C4-2B (cell line): ENCODE measurements at regions not wholly inside any gene's neighbourhood (a gene's known extent, or its start where the extent isn't known, plus 50 kb on each side); places are given as distances from the start of the nearest gene placed in this dataset.

Experiments
- H3K27ac ChIP-seq: fragments of 450-650 bp; 2 replicates; pipeline ENCODE4 v1.5.1; 2017
- ZFX ChIP-seq: fragments of 450-650 bp; IDR thresholded peaks from 2 replicates; pipeline ENCODE4 v1.6.1; 2017
- TF ChIP-seq, protein P1 (sequence below): fragments of 450-650 bp; conservative IDR thresholded peaks from 2 replicates; pipeline ENCODE4 v1.5.1; 2017; ENCODE audit warnings: mild to moderate bottlenecking

DNA sequence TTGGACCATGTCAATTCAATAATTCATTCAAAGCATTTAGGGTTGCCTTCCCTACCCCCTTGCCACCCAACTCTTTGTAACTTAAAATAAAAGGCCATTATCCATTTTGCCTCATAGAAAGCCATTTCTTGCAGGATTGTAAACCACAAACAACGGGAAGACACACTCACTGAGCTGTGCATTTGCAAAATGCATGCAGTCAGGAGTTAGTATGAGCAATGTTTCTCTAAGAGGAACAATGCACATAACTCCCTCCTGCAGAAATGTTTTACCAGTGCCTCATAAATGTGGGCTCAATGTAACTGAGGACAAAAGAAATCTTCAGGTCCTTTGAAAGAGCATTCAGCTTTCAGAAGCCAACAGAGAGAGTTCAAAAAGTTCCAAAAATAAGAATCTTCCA, 98.5 kb upstream of the ABCA1 start:
- H3K27ac ChIP-seq, result no peak overlapping the region
- TF ChIP-seq ZFX, result no peak
- TF ChIP-seq, protein P1, sequence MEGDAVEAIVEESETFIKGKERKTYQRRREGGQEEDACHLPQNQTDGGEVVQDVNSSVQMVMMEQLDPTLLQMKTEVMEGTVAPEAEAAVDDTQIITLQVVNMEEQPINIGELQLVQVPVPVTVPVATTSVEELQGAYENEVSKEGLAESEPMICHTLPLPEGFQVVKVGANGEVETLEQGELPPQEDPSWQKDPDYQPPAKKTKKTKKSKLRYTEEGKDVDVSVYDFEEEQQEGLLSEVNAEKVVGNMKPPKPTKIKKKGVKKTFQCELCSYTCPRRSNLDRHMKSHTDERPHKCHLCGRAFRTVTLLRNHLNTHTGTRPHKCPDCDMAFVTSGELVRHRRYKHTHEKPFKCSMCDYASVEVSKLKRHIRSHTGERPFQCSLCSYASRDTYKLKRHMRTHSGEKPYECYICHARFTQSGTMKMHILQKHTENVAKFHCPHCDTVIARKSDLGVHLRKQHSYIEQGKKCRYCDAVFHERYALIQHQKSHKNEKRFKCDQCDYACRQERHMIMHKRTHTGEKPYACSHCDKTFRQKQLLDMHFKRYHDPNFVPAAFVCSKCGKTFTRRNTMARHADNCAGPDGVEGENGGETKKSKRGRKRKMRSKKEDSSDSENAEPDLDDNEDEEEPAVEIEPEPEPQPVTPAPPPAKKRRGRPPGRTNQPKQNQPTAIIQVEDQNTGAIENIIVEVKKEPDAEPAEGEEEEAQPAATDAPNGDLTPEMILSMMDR, result no peak

DNA sequence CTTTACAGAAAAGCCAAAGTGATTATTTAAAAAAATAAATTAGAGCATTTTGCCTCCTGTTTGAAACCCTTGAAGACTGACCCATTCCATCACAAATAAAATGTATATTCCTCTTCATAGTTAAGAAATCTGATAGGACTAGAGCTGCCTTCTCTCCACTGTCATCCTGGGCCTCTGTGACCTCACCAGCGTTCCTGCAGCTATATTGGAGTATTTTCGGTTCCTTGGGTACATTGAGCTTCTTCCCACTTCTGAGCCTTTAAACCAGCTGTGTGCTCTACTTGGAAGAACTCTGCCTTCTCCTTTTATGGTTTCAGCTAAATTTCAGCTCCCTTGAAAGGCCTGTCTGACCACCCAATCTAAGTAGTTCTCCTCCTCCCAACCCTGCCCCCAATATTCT, 99.1 kb upstream of the ABCA1 start:
- H3K27ac ChIP-seq, result no peak overlapping the region
- TF ChIP-seq, protein P1, result no peak
- TF ChIP-seq ZFX, result no peak

DNA sequence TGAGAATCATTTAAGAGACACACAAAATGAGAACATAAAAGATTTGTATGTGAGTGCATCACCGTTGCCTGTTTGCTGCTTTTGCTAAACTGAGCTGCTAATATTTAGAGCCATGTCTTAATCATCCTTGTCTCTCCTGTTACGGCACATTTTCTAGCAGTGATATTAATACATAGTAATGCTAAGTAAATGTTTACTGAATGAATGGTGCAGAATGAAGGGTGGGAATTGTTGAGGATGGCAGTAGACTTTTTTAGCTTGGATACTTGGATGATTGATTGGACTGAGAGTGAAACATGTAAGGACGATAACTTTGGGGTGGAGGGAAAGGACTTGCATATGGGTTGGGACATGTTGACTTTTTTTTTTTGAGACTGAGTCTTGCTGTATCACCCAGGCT, 102.3 kb upstream of the ABCA1 start:
- no peak overlapping the region for H3K27ac ChIP-seq
- TF ChIP-seq, protein P1, result no peak
- TF ChIP-seq ZFX, result no peak

DNA sequence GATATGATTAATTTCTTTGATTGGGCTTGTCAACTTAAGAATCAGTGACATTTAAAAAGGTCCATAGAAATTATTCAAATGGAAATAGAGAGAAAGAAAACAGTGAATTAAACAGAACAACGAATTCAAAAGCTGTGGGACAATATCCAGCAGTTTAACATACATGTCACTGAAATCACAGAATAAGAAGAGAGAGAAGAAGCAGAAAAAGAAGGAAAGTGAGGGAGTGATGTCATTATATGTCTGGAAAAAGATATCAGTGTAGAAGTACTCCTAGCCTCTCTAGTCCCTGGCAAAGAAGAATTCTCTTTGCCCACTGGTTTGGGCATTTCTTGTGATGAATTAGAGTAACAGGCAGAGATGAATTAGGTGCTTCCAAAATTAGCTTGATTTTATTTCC, 109.2 kb upstream of the ABCA1 start:
- no peak overlapping the region for H3K27ac ChIP-seq
- TF ChIP-seq ZFX, result no peak
- TF ChIP-seq, protein P1, result no peak

DNA sequence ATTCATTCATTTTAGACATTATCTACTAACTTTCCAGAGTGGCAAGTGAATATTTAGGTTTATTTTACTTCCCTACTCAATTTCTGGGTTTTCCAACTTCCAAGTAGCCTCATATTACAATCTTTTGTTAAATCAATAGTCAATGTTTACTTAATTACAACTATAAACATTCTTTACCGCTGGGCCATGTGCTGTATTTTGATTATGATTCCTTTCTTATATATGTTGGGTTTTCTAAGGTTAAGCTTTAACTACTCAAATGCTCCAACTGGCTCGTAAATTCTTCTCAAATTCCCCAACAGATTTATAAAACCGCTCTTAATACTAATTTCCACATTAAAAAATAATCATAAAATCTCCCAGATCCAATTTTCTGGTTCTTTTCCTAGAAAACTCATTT, 110.1 kb upstream of the ABCA1 start:
- H3K27ac ChIP-seq, result no peak overlapping the region
- TF ChIP-seq, protein P1, result no peak
- no peak for TF ChIP-seq ZFX

DNA sequence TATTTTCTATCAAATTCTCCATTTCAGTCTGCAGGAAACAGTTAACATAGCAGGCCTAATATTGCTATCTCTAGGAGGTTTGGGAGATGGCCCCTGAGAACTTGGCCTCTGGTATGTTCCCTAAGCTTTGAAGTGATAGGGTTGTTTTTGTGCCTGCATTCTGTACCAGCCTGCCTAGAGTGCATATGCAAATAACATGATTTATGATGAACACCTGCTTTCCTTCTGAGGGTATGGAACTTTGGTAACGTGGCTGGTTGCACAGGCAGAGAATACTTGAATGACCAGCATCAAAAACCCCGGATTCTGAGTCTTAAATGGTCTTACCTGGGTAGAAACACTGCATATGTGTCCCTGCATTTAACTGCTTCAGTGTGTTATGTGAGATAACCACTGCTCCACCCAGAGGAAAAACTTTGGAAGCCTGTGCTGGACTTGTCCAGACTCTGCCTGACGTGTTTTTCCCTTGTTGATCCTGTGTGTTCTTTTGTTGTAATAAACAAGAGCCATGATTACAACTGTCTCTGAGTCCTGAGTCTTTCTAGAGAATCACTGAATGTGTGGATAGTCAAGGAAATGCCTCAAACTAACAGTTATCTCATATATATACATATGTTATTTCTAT, 111.3 kb upstream of the ABCA1 start:
- H3K27ac ChIP-seq, result no peak overlapping the region
- TF ChIP-seq, protein P1, result no peak
- no peak for TF ChIP-seq ZFX

DNA sequence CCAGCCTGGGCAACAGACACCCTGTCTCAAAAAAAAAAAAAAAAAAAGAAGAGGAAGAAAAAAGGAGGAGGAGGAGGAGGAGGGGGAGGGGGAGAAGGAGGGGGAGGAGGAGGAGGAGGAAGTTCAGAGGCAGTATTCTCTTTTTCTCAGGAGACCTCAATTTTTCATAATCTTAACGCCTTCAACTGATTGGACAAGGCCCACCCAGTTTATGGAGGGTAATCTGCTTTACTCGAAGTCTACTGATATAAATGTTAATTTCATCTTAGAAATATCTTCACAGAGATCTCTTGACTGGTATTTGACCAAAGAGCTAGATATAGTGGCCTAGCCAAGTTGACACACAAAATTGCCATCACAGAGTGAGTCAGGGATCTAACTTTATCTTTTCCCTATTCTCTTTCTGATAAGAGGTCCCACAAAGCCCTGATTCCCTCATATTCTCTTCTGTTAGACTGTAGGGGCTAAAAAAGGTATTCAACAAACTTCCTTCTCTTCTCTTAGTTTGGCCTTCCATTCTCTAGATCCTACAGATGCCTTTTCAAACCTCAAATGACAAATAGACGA, 115.5 kb upstream of the ABCA1 start:
- TF ChIP-seq, protein P1, result no peak
- no peak for TF ChIP-seq ZFX
- H3K27ac ChIP-seq, result no peak overlapping the region
